H9 (cell line): ENCODE measurements at regions not wholly inside any gene's neighbourhood (a gene's known extent, or its start where the extent isn't known, plus 50 kb on each side); places are given as distances from the start of the nearest gene placed in this dataset.

Source experiments
- DNase-seq: peaks from one replicate; pipeline ENCODE4 v3.0.0-alpha.2; 2017
- H2AFZ ChIP-seq: one replicate; pipeline ENCODE4 v1.6.1; 2013; ENCODE audit warnings: mild to moderate bottlenecking, low read length, control low read depth, moderate library complexity
- H2AK5ac ChIP-seq: 2 replicates; pipeline ENCODE4 v1.6.1; 2013; ENCODE audit warnings: low read length, control low read depth, mixed read lengths; ENCODE audit not compliant: insufficient read length
- H2BK120ac ChIP-seq: one replicate; pipeline ENCODE4 v1.6.1; 2013; ENCODE audit warnings: low read depth, mild to moderate bottlenecking, low read length, control low read depth, inconsistent platforms; ENCODE audit not compliant: poor library complexity, severe bottlenecking
- H2BK12ac ChIP-seq: 2 replicates; pipeline ENCODE4 v1.6.1; 2013; ENCODE audit warnings: low read length, control low read depth, mixed read lengths, low read depth; ENCODE audit not compliant: insufficient read length
- H2BK15ac ChIP-seq: 2 replicates; pipeline ENCODE4 v1.6.1; 2013; ENCODE audit warnings: low read depth, low read length, control low read depth
- H2BK20ac ChIP-seq: one replicate; pipeline ENCODE4 v1.6.1; 2013; ENCODE audit warnings: low read depth, mild to moderate bottlenecking, low read length, control low read depth, inconsistent platforms; ENCODE audit not compliant: poor library complexity, severe bottlenecking
- H2BK5ac ChIP-seq: 2 replicates; pipeline ENCODE4 v1.6.1; 2013; ENCODE audit warnings: low read length, control low read depth, mixed read lengths; ENCODE audit not compliant: insufficient read length
- H3K14ac ChIP-seq: 2 replicates; pipeline ENCODE4 v1.6.1; 2013; ENCODE audit warnings: low read length, control low read depth; ENCODE audit not compliant: insufficient read depth
- H3K18ac ChIP-seq: 2 replicates; pipeline ENCODE4 v1.6.1; 2013; ENCODE audit warnings: low read depth, mild to moderate bottlenecking, mixed read lengths, low read length, control low read depth; ENCODE audit not compliant: insufficient read length
- H3K23ac ChIP-seq: 2 replicates; pipeline ENCODE4 v1.6.1; 2013; ENCODE audit warnings: low read length, control low read depth, mixed read lengths, low read depth; ENCODE audit not compliant: insufficient read length
- H3K23me2 ChIP-seq: 2 replicates; pipeline ENCODE4 v1.6.1; 2013; ENCODE audit warnings: low read depth, mild to moderate bottlenecking, mixed read lengths, low read length, control low read depth; ENCODE audit not compliant: insufficient read length, poor library complexity, severe bottlenecking
- H3K27ac ChIP-seq: 2 replicates; pipeline ENCODE4 v1.5.1; 2013; ENCODE audit warnings: low read length, control low read depth, mixed read lengths, low read depth; ENCODE audit not compliant: insufficient read length
- H3K27me3 ChIP-seq: 2 replicates; pipeline ENCODE4 v1.6.1; 2013; ENCODE audit warnings: low read length, control low read depth, inconsistent platforms; ENCODE audit not compliant: insufficient read depth
- H3K4ac ChIP-seq: 2 replicates; pipeline ENCODE4 v1.6.1; 2013; ENCODE audit warnings: low read depth, mild to moderate bottlenecking, control low read depth, inconsistent platforms, low read length, moderate library complexity
- H3K4me1 ChIP-seq: 2 replicates; pipeline ENCODE4 v1.6.1; 2013; ENCODE audit warnings: low read length, control low read depth, inconsistent platforms; ENCODE audit not compliant: insufficient read depth
- H3K4me2 ChIP-seq: 2 replicates; pipeline ENCODE4 v1.6.1; 2013; ENCODE audit warnings: low read length, control low read depth, mixed read lengths; ENCODE audit not compliant: insufficient read length, insufficient read depth
- H3K56ac ChIP-seq: 2 replicates; pipeline ENCODE4 v1.6.1; 2013; ENCODE audit warnings: low read depth, mild to moderate bottlenecking, mixed read lengths, low read length, control low read depth; ENCODE audit not compliant: insufficient read length
- H3K79me1 ChIP-seq: 2 replicates; pipeline ENCODE4 v1.6.1; 2013; ENCODE audit warnings: low read depth, mild to moderate bottlenecking, moderate library complexity, low read length, control low read depth, inconsistent platforms; ENCODE audit not compliant: insufficient read depth, poor library complexity, severe bottlenecking
- H3K79me2 ChIP-seq: 2 replicates; pipeline ENCODE4 v1.6.1; 2013; ENCODE audit warnings: low read length, control low read depth, inconsistent platforms; ENCODE audit not compliant: insufficient read depth
- H3K9ac ChIP-seq: 2 replicates; pipeline ENCODE4 v1.6.1; 2013; ENCODE audit warnings: low read length, control low read depth, mixed read lengths; ENCODE audit not compliant: insufficient read length; ENCODE audit errors: extremely low read depth
- H3K9me3 ChIP-seq: one replicate; pipeline ENCODE4 v1.6.1; 2013; ENCODE audit warnings: low read depth, low read length, inconsistent platforms; ENCODE audit not compliant: control insufficient read depth
- H3T11ph ChIP-seq: one replicate; pipeline ENCODE4 v1.6.1; 2013; ENCODE audit warnings: mild to moderate bottlenecking, low read length, control low read depth, inconsistent platforms
- H4K20me1 ChIP-seq: one replicate; pipeline ENCODE4 v1.6.1; 2013; ENCODE audit not compliant: control insufficient read depth, insufficient read length, insufficient read depth
- H4K5ac ChIP-seq: 2 replicates; pipeline ENCODE4 v1.6.1; 2013; ENCODE audit warnings: low read depth, mild to moderate bottlenecking, mixed read lengths, low read length, control low read depth; ENCODE audit not compliant: insufficient read length
- H4K8ac ChIP-seq: replicated peaks from 2 replicates; pipeline ENCODE4 v1.6.1; 2013; ENCODE audit warnings: low read length, control low read depth, mixed read lengths, low read depth; ENCODE audit not compliant: insufficient read length
- H4K91ac ChIP-seq: 2 replicates; pipeline ENCODE4 v1.6.1; 2013; ENCODE audit warnings: low read depth, mild to moderate bottlenecking, moderate library complexity, mixed read lengths, low read length, control low read depth; ENCODE audit not compliant: insufficient read length
- H3K27ac Mint-ChIP-seq, 3 experiments: 2 replicates in 2 of 3; 3 replicates in 1 of 3; pipeline ENCODE4 v1.8.0; 2020 to 2021; ENCODE audit warnings: mixed read lengths in 3 of 3, mild to moderate bottlenecking in 1 of 3, moderate library complexity in 1 of 3
- H3K27me3 Mint-ChIP-seq: 2 replicates; pipeline ENCODE4 v1.8.0; 2021; ENCODE audit warnings: low read depth, mild to moderate bottlenecking, moderate library complexity, mixed read lengths
- H3K36me3 Mint-ChIP-seq, 3 experiments: 2 replicates in 2 of 3; 3 replicates in 1 of 3; pipeline ENCODE4 v1.8.0; 2020 to 2021; ENCODE audit warnings: low read depth in 3 of 3, mixed read lengths in 3 of 3; ENCODE audit not compliant: insufficient read depth in 1 of 3
- H3K4me1 Mint-ChIP-seq, 2 experiments: 2 replicates each; pipeline ENCODE4 v1.8.0; 2020; ENCODE audit warnings: mixed read lengths in 2 of 2
- H3K4me3 Mint-ChIP-seq, 2 experiments: 2 replicates in 1 of 2; 3 replicates in 1 of 2; pipeline ENCODE4 v1.8.0; 2020 to 2021; ENCODE audit warnings: mild to moderate bottlenecking in 2 of 2, mixed read lengths in 2 of 2, moderate library complexity in 1 of 2
- H3K9me3 Mint-ChIP-seq, 2 experiments: 2 replicates in 1 of 2; 3 replicates in 1 of 2; pipeline ENCODE4 v1.8.0; 2020; ENCODE audit warnings: mild to moderate bottlenecking in 2 of 2, mixed read lengths in 2 of 2, moderate library complexity in 1 of 2
- WGBS: extraction: QIAGEN DNeasy Blood & Tissue Kit; methylation state at CpG from one replicate; pipeline ENCODE4 v1.1.7; 2013; ENCODE audit warnings: missing lambda C conversion rate, low lambda C conversion rate, mixed read lengths; ENCODE audit not compliant: insufficient read length; ENCODE audit errors: extremely low coverage; 5-methylcytosine and 5-hydroxymethylcytosine counted together
- TF ChIP-seq, protein P1 (sequence below): fragments of 200-600 bp; sonication (generic); conservative IDR thresholded peaks from 3 replicates; pipeline ENCODE4 v1.8.0; 2021; ENCODE audit warnings: antibody characterized with exemption, mild to moderate bottlenecking

DNA sequence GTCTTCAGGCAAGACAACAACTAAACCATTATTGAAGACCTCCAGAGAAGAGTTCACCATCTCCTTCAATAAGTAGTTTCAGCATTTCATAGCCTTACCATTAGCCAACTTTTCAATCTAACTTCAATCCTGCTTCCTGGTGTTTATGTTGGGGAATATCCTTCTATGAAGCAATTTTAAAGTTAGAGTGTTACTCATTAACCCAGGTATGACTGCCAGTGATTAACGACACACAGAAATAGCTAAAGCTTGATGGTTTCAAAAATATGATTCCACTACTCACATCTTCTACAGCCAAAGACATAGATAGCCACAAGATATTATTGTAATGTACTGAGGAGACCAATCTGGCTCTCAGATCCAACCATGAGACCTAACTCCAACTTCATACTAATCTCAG is 403.2 kb downstream of the EFNB2 start:
- no peak for DNase-seq
- no peaks in the 10 kb centered on the region for H3K79me2 ChIP-seq
- no CpG with 5 or more reads among the region's 1 CpG for WGBS
- no peak overlapping the region for H2AFZ ChIP-seq
- H3K23me2 ChIP-seq: no peaks in the 10 kb centered on the region
- H3K23ac ChIP-seq: no peak overlapping the region
- H2AK5ac ChIP-seq: no peak overlapping the region
- no peak overlapping the region for H3K4ac ChIP-seq
- no peaks in the 10 kb centered on the region for H3K4me1 Mint-ChIP-seq
- peaks cover 1% of the 10 kb centered on the region; the same call in 1 of the 2 replicates for H3K27me3 Mint-ChIP-seq
- H2BK15ac ChIP-seq: no peak overlapping the region
- H2BK5ac ChIP-seq: no peak overlapping the region
- no peak overlapping the region for H3K4me2 ChIP-seq
- no peak overlapping the region for H3K27ac ChIP-seq
- H2BK20ac ChIP-seq: no peak overlapping the region
- no peak overlapping the region for H2BK12ac ChIP-seq
- H3K9me3 Mint-ChIP-seq: peaks cover 30 to 38% of the 10 kb centered on the region in 2 experiments
- H3K9me3 ChIP-seq: no peaks in the 10 kb centered on the region
- no peak overlapping the region for H4K5ac ChIP-seq
- TF ChIP-seq, protein P1, sequence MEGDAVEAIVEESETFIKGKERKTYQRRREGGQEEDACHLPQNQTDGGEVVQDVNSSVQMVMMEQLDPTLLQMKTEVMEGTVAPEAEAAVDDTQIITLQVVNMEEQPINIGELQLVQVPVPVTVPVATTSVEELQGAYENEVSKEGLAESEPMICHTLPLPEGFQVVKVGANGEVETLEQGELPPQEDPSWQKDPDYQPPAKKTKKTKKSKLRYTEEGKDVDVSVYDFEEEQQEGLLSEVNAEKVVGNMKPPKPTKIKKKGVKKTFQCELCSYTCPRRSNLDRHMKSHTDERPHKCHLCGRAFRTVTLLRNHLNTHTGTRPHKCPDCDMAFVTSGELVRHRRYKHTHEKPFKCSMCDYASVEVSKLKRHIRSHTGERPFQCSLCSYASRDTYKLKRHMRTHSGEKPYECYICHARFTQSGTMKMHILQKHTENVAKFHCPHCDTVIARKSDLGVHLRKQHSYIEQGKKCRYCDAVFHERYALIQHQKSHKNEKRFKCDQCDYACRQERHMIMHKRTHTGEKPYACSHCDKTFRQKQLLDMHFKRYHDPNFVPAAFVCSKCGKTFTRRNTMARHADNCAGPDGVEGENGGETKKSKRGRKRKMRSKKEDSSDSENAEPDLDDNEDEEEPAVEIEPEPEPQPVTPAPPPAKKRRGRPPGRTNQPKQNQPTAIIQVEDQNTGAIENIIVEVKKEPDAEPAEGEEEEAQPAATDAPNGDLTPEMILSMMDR: no peak
- H3K14ac ChIP-seq: no peak overlapping the region
- no peak overlapping the region for H3K56ac ChIP-seq
- H2BK120ac ChIP-seq: no peak overlapping the region
- H3K79me1 ChIP-seq: no peaks in the 10 kb centered on the region
- no peaks in the 10 kb centered on the region for H3K4me1 ChIP-seq
- H3K4me3 Mint-ChIP-seq: no peak overlapping the region
- no peak overlapping the region for H4K91ac ChIP-seq
- H3K36me3 Mint-ChIP-seq: peaks cover 17 to 33% (median 25%) of the 10 kb centered on the region in 3 experiments
- no peak overlapping the region for H4K8ac ChIP-seq
- H3K18ac ChIP-seq: no peak overlapping the region
- H3T11ph ChIP-seq: no peak overlapping the region
- no peaks in the 10 kb centered on the region for H4K20me1 ChIP-seq
- no peak overlapping the region for H3K27ac Mint-ChIP-seq
- H3K27me3 ChIP-seq: no peaks in the 10 kb centered on the region
- no peak overlapping the region for H3K9ac ChIP-seq
